ENCODE measurements at regions not wholly inside any gene's neighbourhood (a gene's known extent, or its start where the extent isn't known, plus 50 kb on each side); places are given as distances from the start of the nearest gene placed in this dataset.
"Not testable (repeated sequence)": the region's sequence is repeated elsewhere in the genome, so short reads cannot be mapped to it uniquely, and the experiment has no call there.

GRCh38 chr17:43345515-43345914 lies 53.3 kb upstream of the ARL4D start:
- not testable (repeated sequence) for DNase-seq (ENCODE audit: low read depth); H3K4me3 ChIP-seq (ENCODE audit: low read length)

- no peak for TF ChIP-seq CTCF (conservative IDR thresholded peaks at IDR 0.05; ENCODE audit: low read depth, low read length)
- H3K4me3 ChIP-seq (ENCODE audit: low read length), result no peak overlapping the region
These were observed 54.1 kb upstream of the ARL4D start for GRCh38 chr17:43344685-43345084.

GRCh38 chr17:43342589-43342890 lies 56.3 kb upstream of the ARL4D start:
- TF ChIP-seq CTCF (conservative IDR thresholded peaks at IDR 0.05; ENCODE audit: low read depth, low read length), result no peak
- H3K4me3 ChIP-seq (ENCODE audit: low read length), result no peak overlapping the region
- no peak for DNase-seq (ENCODE audit: low read depth)

More at GRCh38 chr17:43344685-43345084, 54.1 kb upstream of the ARL4D start:
- no peak for DNase-seq (ENCODE audit: low read depth)

GRCh38 chr17:43341715-43342588 lies 56.8 kb upstream of the ARL4D start:
- TF ChIP-seq CTCF (conservative IDR thresholded peaks at IDR 0.05; ENCODE audit: low read depth, low read length), result no peak
- no peak for DNase-seq (ENCODE audit: low read depth)
- no peak overlapping the region for H3K4me3 ChIP-seq (ENCODE audit: low read length)

- H3K4me3 ChIP-seq (ENCODE audit: low read length), result no peak overlapping the region
- DNase-seq (ENCODE audit: low read depth), result no peak
- TF ChIP-seq CTCF (conservative IDR thresholded peaks at IDR 0.05; ENCODE audit: low read depth, low read length), result peak; percentile 84
These were observed 59.8 kb upstream of the ARL4D start for GRCh38 chr17:43338886-43339516.

GRCh38 chr17:43337684-43338428 lies 60.9 kb upstream of the ARL4D start:
- no peak for DNase-seq (ENCODE audit: low read depth)
- no peak overlapping the region for H3K4me3 ChIP-seq (ENCODE audit: low read length)
- TF ChIP-seq CTCF (conservative IDR thresholded peaks at IDR 0.05; ENCODE audit: low read depth, low read length), result no peak

GRCh38 chr17:43334738-43335402 lies 63.9 kb upstream of the ARL4D start:
- no peak overlapping the region for H3K4me3 ChIP-seq (ENCODE audit: low read length)
- no peak for DNase-seq (ENCODE audit: low read depth)
- no peak for TF ChIP-seq CTCF (conservative IDR thresholded peaks at IDR 0.05; ENCODE audit: low read depth, low read length)

All from retinal pigment epithelial cell (primary cell).